ENCODE measurements at regions not wholly inside any gene's neighbourhood (a gene's known extent, or its start where the extent isn't known, plus 50 kb on each side); places are given as distances from the start of the nearest gene placed in this dataset.

DNA sequence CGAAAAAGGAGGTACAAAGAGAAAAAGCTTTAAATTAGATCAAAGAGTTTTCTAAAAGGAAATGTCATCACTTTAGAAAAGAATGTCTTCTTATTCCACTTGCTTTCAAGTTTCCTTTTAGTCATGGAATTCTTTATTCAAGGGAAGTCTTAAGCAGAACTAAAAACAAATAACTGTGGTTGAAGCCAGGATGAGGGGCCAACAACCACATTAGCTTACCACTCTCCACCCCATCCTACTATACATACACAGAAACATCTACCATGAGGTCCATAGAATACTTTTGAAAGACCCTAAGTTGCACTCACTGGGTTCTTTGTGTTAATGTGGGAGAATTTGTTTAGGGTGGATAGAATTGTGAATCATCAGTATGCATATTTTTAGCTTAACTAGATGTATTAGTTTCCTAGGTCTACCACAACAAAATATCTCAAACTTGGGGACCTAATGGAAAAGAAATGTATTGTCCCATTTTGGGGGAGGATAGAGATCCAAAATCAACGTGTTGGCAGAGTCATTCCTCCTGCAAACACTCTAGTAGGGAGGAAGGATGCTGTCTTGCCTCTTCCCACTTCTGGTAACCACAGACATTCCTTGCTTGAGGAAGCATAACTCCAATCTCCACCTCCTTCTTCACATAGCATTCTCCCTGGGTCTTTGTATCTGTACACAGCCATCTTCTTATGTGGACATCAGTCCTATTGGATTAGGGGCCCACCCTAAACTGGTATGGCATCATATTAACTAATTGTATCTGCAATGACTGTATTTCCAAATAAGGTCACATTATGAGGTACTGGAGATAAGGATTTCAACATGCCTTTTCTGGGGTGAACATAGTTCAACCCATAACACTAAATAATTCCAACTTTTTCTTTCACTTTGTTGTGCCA lies 239.4 kb downstream of the LURAP1L start:
- H2AFZ ChIP-seq (ENCODE audit: low read depth), result 0 out of 2 replicates have a peak overlapping the region, but pooled peaks have one; percentile 54
- no peak overlapping the region for H3K4me3 ChIP-seq (ENCODE audit: low read depth in 2 of 2, low read length in 1 of 2)
- H3F3A ChIP-seq (replicated peaks; ENCODE audit: insufficient read depth), result no peaks in the 10 kb centered on the region
- CTCF ChIA-PET, result no interaction called here
- TF ChIP-seq NRF1 (IDR thresholded peaks at IDR 0.05; ENCODE audit: low read depth, low read length), result no peak
- TF ChIP-seq CTCF (IDR thresholded peaks at IDR 0.05), result no peak
- POLR2A ChIA-PET, result no interaction called here
- H3K27me3 ChIP-seq (ENCODE audit: insufficient read depth), result no peaks in the 10 kb centered on the region
- H4K20me1 ChIP-seq (ENCODE audit: insufficient read depth), result no peaks in the 10 kb centered on the region
- H3K79me2 ChIP-seq (ENCODE audit: insufficient read depth), result no peaks in the 10 kb centered on the region
- peaks cover 0 to 6% of the 10 kb centered on the region in 2 experiments; a peak in 1 of 4 replicates for H3K4me1 ChIP-seq (ENCODE audit: control insufficient read depth in 1 of 2, insufficient read depth in 2 of 2, low read depth in 1 of 2, low read length in 1 of 2)
- no peak overlapping the region for H3K4me2 ChIP-seq
- no peak overlapping the region for H3K27ac ChIP-seq (ENCODE audit: low read depth in 2 of 2, low read length in 1 of 2)
- no peaks in the 10 kb centered on the region for H3K9me2 ChIP-seq
- 11% methylated on average over 2 of the region's 2 CpGs for WGBS (ENCODE audit: low lambda C conversion rate)
- H3K9ac ChIP-seq, result no peak overlapping the region
- no peak for DNase-seq
- H3K9me3 ChIP-seq, result no peaks in the 10 kb centered on the region
- H3K36me3 ChIP-seq (replicated peaks in 1 of 2; ENCODE audit: control insufficient read depth in 1 of 2, insufficient read depth in 2 of 2, low read length in 1 of 2), result no peaks in the 10 kb centered on the region

DNA sequence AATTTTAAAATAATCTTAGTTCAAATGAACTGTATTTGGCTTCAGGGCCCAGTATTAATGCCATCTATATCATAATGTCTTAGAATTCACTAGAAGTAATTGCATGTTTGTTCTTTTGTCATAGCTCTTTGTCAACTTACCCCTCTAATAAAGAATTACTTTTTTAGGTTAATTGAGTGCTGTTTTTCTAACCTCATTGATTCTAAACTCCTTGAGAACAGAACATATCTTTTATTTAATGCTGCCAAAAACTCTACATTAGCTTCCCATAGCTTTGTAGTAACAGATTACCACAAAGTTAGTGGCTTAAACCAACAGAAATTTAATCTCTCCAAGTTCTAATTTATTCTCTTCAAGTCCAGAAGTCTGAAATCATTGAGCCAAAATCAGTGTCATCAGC lies 242.4 kb downstream of the LURAP1L start:
- ChIA-PET CTCF (interaction anchor here (1.9 kb wide), 1 partner anchor 17 kb away, joined by 6 read pairs; no protein-coding TSS in a partner anchor), POLR2A (no interaction called here)
- no peaks in the 10 kb centered on the region for H3K9me2 ChIP-seq
- H3F3A ChIP-seq (replicated peaks; ENCODE audit: insufficient read depth), result no peaks in the 10 kb centered on the region
- no peak overlapping the region for H3K4me3 ChIP-seq (ENCODE audit: low read depth in 2 of 2, low read length in 1 of 2)
- no peak for TF ChIP-seq YY1 (IDR thresholded peaks at IDR 0.05; ENCODE audit: low read depth)
- TF ChIP-seq RFX5 (IDR thresholded peaks at IDR 0.05; ENCODE audit: low read length), result no peak
- TF ChIP-seq NRF1 (IDR thresholded peaks at IDR 0.05; ENCODE audit: low read depth, low read length), result no peak
- TF ChIP-seq FOXJ3 (CRISPR knock-in tag; IDR thresholded peaks at IDR 0.05), result no peak
- no peak for TF ChIP-seq ELF1 (IDR thresholded peaks at IDR 0.05)
- TF ChIP-seq, protein P1, sequence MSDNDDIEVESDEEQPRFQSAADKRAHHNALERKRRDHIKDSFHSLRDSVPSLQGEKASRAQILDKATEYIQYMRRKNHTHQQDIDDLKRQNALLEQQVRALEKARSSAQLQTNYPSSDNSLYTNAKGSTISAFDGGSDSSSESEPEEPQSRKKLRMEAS (IDR thresholded peaks at IDR 0.05; ENCODE audit: low read depth), result no peak
- TF ChIP-seq PBX3 (IDR thresholded peaks at IDR 0.05), result no peak
- TF ChIP-seq MEF2A (IDR thresholded peaks at IDR 0.05; ENCODE audit: borderline replicate concordance, low read depth), result no peak
- TF ChIP-seq JUND (IDR thresholded peaks at IDR 0.05), result no peak
- no peak for TF ChIP-seq USF2 (IDR thresholded peaks at IDR 0.05; ENCODE audit: borderline replicate concordance, low read depth, low read length)
- no peak for TF ChIP-seq SMC3 (IDR thresholded peaks at IDR 0.05; ENCODE audit: low read depth, low read length)
- no peak for TF ChIP-seq IRF3 (IDR thresholded peaks at IDR 0.05; ENCODE audit: low read depth, low read length)
- no peak for TF ChIP-seq TCF12 (IDR thresholded peaks at IDR 0.05)
- TF ChIP-seq, protein P2, sequence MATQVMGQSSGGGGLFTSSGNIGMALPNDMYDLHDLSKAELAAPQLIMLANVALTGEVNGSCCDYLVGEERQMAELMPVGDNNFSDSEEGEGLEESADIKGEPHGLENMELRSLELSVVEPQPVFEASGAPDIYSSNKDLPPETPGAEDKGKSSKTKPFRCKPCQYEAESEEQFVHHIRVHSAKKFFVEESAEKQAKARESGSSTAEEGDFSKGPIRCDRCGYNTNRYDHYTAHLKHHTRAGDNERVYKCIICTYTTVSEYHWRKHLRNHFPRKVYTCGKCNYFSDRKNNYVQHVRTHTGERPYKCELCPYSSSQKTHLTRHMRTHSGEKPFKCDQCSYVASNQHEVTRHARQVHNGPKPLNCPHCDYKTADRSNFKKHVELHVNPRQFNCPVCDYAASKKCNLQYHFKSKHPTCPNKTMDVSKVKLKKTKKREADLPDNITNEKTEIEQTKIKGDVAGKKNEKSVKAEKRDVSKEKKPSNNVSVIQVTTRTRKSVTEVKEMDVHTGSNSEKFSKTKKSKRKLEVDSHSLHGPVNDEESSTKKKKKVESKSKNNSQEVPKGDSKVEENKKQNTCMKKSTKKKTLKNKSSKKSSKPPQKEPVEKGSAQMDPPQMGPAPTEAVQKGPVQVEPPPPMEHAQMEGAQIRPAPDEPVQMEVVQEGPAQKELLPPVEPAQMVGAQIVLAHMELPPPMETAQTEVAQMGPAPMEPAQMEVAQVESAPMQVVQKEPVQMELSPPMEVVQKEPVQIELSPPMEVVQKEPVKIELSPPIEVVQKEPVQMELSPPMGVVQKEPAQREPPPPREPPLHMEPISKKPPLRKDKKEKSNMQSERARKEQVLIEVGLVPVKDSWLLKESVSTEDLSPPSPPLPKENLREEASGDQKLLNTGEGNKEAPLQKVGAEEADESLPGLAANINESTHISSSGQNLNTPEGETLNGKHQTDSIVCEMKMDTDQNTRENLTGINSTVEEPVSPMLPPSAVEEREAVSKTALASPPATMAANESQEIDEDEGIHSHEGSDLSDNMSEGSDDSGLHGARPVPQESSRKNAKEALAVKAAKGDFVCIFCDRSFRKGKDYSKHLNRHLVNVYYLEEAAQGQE (IDR thresholded peaks at IDR 0.05; ENCODE audit: low read depth, low read length), result no peak
- no peak for TF ChIP-seq POLR2AphosphoS5 (IDR thresholded peaks at IDR 0.05; ENCODE audit: low read depth, low read length)
- no peak overlapping the region for H3K9ac ChIP-seq
- no peak overlapping the region for H3K4me2 ChIP-seq
- H3K4me1 ChIP-seq (ENCODE audit: control insufficient read depth in 1 of 2, insufficient read depth in 2 of 2, low read depth in 1 of 2, low read length in 1 of 2), result peaks cover 0 to 6% of the 10 kb centered on the region in 2 experiments; a peak in 1 of 4 replicates
- no peaks in the 10 kb centered on the region for H3K27me3 ChIP-seq (ENCODE audit: insufficient read depth)
- no peaks in the 10 kb centered on the region for H3K36me3 ChIP-seq (replicated peaks in 1 of 2; ENCODE audit: control insufficient read depth in 1 of 2, insufficient read depth in 2 of 2, low read length in 1 of 2)
- DNase-seq, result no peak
- H2AFZ ChIP-seq (ENCODE audit: low read depth), result no peak overlapping the region
- no peak overlapping the region for H3K27ac ChIP-seq (ENCODE audit: low read depth in 2 of 2, low read length in 1 of 2)
- H4K20me1 ChIP-seq (ENCODE audit: insufficient read depth), result no peaks in the 10 kb centered on the region
- no peaks in the 10 kb centered on the region for H3K9me3 ChIP-seq
- H3K79me2 ChIP-seq (ENCODE audit: insufficient read depth), result no peaks in the 10 kb centered on the region
